Nucleus accumbens (tissue), 56 donors: ENCODE measurements at regions not wholly inside any gene's neighbourhood (a gene's known extent, or its start where the extent isn't known, plus 50 kb on each side); places are given as distances from the start of the nearest gene placed in this dataset.
"Not testable (repeated sequence)": the region's sequence is repeated elsewhere in the genome, so short reads cannot be mapped to it uniquely, and the experiment has no call there.

Experiments
- DNase-seq, 56 donors: peaks; one replicate each; lab custom pipeline; 2025; lab: John Stamatoyannopoulos, UW

- not testable (repeated sequence) for DNase-seq
Observed at GRCh38 chr22:25348996-25349395, 129.6 kb downstream of the CRYBB2 start.

GRCh38 chr22:25350551-25350971 lies 131.1 kb downstream of the CRYBB2 start:
- DNase-seq = no peak

- no peak for DNase-seq
Observed at GRCh38 chr22:25351631-25352293, 132.3 kb downstream of the CRYBB2 start.

- no peak for DNase-seq
Observed at GRCh38 chr22:25352294-25352680, 132.8 kb downstream of the CRYBB2 start.

GRCh38 chr22:25353516-25354445 lies 134.3 kb downstream of the CRYBB2 start:
- no peak for DNase-seq

GRCh38 chr22:25354456-25354855 lies 135.0 kb downstream of the CRYBB2 start:
- DNase-seq = no peak

GRCh38 chr22:25357132-25357455 lies 137.7 kb downstream of the CRYBB2 start:
- DNase-seq = no peak

GRCh38 chr22:25357606-25358420 lies 138.4 kb downstream of the CRYBB2 start:
- DNase-seq = no peak

GRCh38 chr22:25358421-25359170 lies 139.2 kb downstream of the CRYBB2 start:
- no peak for DNase-seq

GRCh38 chr22:25359601-25360261 lies 140.3 kb downstream of the CRYBB2 start:
- DNase-seq = no peak

GRCh38 chr22:25360411-25360810 lies 141.0 kb downstream of the CRYBB2 start:
- DNase-seq = no peak

GRCh38 chr22:25360891-25361645 lies 141.6 kb downstream of the CRYBB2 start:
- no peak for DNase-seq

GRCh38 chr22:25361899-25362214 lies 142.4 kb downstream of the CRYBB2 start:
- DNase-seq = no peak

GRCh38 chr22:25362215-25362882 lies 142.9 kb downstream of the CRYBB2 start:
- DNase-seq = peak in 42 of 56 donors; percentile 3 to 77 (median 34)

- no peak for DNase-seq
Observed at GRCh38 chr22:25362883-25363240, 143.4 kb downstream of the CRYBB2 start.

GRCh38 chr22:25363474-25363873 lies 144.0 kb downstream of the CRYBB2 start:
- no peak for DNase-seq

- DNase-seq = no peak
Observed at GRCh38 chr22:25364281-25364680, 144.8 kb downstream of the CRYBB2 start.

- DNase-seq = no peak
Observed at GRCh38 chr22:25364736-25365241, 145.3 kb downstream of the CRYBB2 start.
